ENCODE measurements at regions not wholly inside any gene's neighbourhood (a gene's known extent, or its start where the extent isn't known, plus 50 kb on each side); places are given as distances from the start of the nearest gene placed in this dataset.

DNA sequence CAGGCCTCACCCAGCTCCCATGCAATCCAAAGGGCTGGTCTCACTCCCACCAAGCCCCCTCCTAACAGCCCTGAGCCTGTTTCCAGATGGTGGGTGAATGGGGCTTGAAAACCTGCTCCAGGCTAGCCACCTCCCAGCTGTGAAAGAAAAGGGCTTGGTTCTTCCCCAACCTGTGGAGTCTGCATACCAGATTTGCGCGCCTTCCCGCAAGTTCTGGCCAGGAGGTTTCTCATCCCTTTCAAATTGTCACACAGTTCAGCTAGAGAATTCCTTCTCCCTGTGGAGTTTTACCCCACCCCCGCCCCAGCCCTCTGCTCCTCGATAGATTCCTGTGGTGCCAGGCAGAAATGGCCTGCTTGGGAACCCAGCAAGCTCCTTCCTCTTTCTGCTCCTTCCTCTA is 734.6 kb upstream of the FAT3 start:
- H3K23ac ChIP-seq (ENCODE audit: low read depth, low read length): no peak overlapping the region
- WGBS, 2 experiments (ENCODE audit: extremely low coverage in 2 of 2, insufficient read length in 1 of 2): no CpG with 5 or more reads among the region's 5 CpGs
- H3K36me3 ChIP-seq (ENCODE audit: control insufficient read depth, insufficient read depth, low read length): no peaks in the 10 kb centered on the region
- no peak overlapping the region for H2BK20ac ChIP-seq (ENCODE audit: low read depth, low read length)
- H2AFZ ChIP-seq (replicated peaks; ENCODE audit: low read length, poor library complexity): no peak overlapping the region
- no peak overlapping the region for H4K5ac ChIP-seq (ENCODE audit: low read depth, low read length)
- intact Hi-C loops (cut with micrococcal nuclease) (no loop called here), dilution Hi-C loops (cut with HindIII; ENCODE audit: low sequenced_read_pairs, unreplicated experiment) (no loop called here), in situ Hi-C loops (cut with MboI; ENCODE audit: low sequenced_read_pairs) (no loop called here)
- no peak overlapping the region for H2BK120ac ChIP-seq (ENCODE audit: low read depth, low read length)
- no peak overlapping the region for H3K14ac ChIP-seq (replicated peaks; ENCODE audit: low read depth, low read length)
- POLR2A ChIA-PET (ENCODE audit: unreplicated experiment): no interaction called here
- H2BK5ac ChIP-seq (ENCODE audit: low read depth, low read length, poor library complexity, severe bottlenecking): no peak overlapping the region
- H3K56ac ChIP-seq (ENCODE audit: extremely low read depth, insufficient read depth, low read length): no peak overlapping the region
- CTCF ChIA-PET: interaction anchor here (0.6 kb wide), 1 partner anchor 11 kb away, joined by 3 read pairs; no protein-coding TSS in a partner anchor
- no peak overlapping the region for H3K27ac ChIP-seq (ENCODE audit: insufficient read depth, low read length)
- H4K20me1 ChIP-seq (ENCODE audit: insufficient read depth, low read length): no peaks in the 10 kb centered on the region
- no peak overlapping the region for H3K4ac ChIP-seq (ENCODE audit: low read depth, low read length)
- H4K8ac ChIP-seq (ENCODE audit: low read depth in 2 of 2, low read length in 2 of 2): no peak overlapping the region
- H3K4me1 ChIP-seq (ENCODE audit: control insufficient read depth, insufficient read depth, low read length): no peaks in the 10 kb centered on the region
- no peak overlapping the region for H3K4me2 ChIP-seq (ENCODE audit: low read depth, low read length)
- no peak for ATAC-seq (ENCODE audit: low read depth)
- H3K18ac ChIP-seq (ENCODE audit: low read depth, low read length): no peak overlapping the region
- H3K9me1 ChIP-seq (ENCODE audit: insufficient read depth, low read length): no peaks in the 10 kb centered on the region
- TF ChIP-seq RCOR1 (IDR thresholded peaks at IDR 0.05; ENCODE audit: insufficient replicate concordance, low read length): no peak
- TF ChIP-seq NFE2L2 (IDR thresholded peaks at IDR 0.05; ENCODE audit: low read depth, low read length): no peak
- no peak for TF ChIP-seq BHLHE40 (IDR thresholded peaks at IDR 0.05; ENCODE audit: low read depth, low read length)
- TF ChIP-seq, protein P1, sequence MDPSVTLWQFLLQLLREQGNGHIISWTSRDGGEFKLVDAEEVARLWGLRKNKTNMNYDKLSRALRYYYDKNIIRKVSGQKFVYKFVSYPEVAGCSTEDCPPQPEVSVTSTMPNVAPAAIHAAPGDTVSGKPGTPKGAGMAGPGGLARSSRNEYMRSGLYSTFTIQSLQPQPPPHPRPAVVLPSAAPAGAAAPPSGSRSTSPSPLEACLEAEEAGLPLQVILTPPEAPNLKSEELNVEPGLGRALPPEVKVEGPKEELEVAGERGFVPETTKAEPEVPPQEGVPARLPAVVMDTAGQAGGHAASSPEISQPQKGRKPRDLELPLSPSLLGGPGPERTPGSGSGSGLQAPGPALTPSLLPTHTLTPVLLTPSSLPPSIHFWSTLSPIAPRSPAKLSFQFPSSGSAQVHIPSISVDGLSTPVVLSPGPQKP (IDR thresholded peaks at IDR 0.05; ENCODE audit: borderline replicate concordance, low read depth, low read length): no peak
- no peak for TF ChIP-seq RAD21 (IDR thresholded peaks at IDR 0.05; ENCODE audit: low read length)
- TF ChIP-seq MAZ (IDR thresholded peaks at IDR 0.05; ENCODE audit: borderline replicate concordance, low read depth, low read length): no peak
- no peak for TF ChIP-seq MXI1 (IDR thresholded peaks at IDR 0.05; ENCODE audit: borderline replicate concordance, low read depth, low read length)
- TF ChIP-seq USF2 (IDR thresholded peaks at IDR 0.05; ENCODE audit: low read depth, low read length): no peak
- TF ChIP-seq CHD1 (IDR thresholded peaks at IDR 0.05; ENCODE audit: low read depth, low read length): no peak
- no peak for TF ChIP-seq POLR2A (IDR thresholded peaks at IDR 0.05; ENCODE audit: low read depth, low read length)
- TF ChIP-seq CTCF (conservative IDR thresholded peaks at IDR 0.05; ENCODE audit: low read depth, low read length): no peak
- TF ChIP-seq SMC3 (IDR thresholded peaks at IDR 0.05; ENCODE audit: low read depth, low read length): no peak
- no peak for TF ChIP-seq RFX5 (IDR thresholded peaks at IDR 0.05; ENCODE audit: low read depth, low read length)
- no peak for TF ChIP-seq MAFK (IDR thresholded peaks at IDR 0.05; ENCODE audit: low read depth, low read length)
- no peaks in the 10 kb centered on the region for H3K79me1 ChIP-seq (ENCODE audit: low read depth in 1 of 2, low read length in 2 of 2)
- H4K91ac ChIP-seq (ENCODE audit: insufficient read depth, low read depth, low read length): no peak overlapping the region
- no peak overlapping the region for H3K4me3 ChIP-seq (ENCODE audit: insufficient read depth, low read depth, low read length)
- no peak overlapping the region for H3K9ac ChIP-seq (ENCODE audit: low read depth, low read length)
- H2AK5ac ChIP-seq (ENCODE audit: low read depth, low read length): no peak overlapping the region
- no peak for DNase-seq
- H2AK9ac ChIP-seq (replicated peaks; ENCODE audit: low read depth, low read length, poor library complexity): no peak overlapping the region
- H2BK15ac ChIP-seq (ENCODE audit: low read depth, low read length): no peak overlapping the region
- BruUV-seq (replicated peaks): no TSS peak
- H3K9me3 ChIP-seq (ENCODE audit: control insufficient read depth, insufficient read depth, low read length): no peaks in the 10 kb centered on the region; the same call in 1 of the 2 replicates
- no peaks in the 10 kb centered on the region for H3K27me3 ChIP-seq (ENCODE audit: control insufficient read depth, insufficient read depth, low read length)

Measured in IMR-90 (cell line).